Bone marrow (tissue), 2 donors: ENCODE measurements at regions not wholly inside any gene's neighbourhood (a gene's known extent, or its start where the extent isn't known, plus 50 kb on each side); places are given as distances from the start of the nearest gene placed in this dataset.

Source experiments
- DNase-seq, 2 donors: peaks; one replicate each; lab custom pipeline; 2025; lab: John Stamatoyannopoulos, UW

- no peak for DNase-seq
Measured at GRCh38 chr2:150705357-150705756, 217.9 kb upstream of the RND3 start.

- no peak for DNase-seq
Measured at GRCh38 chr2:150702791-150703190, 215.3 kb upstream of the RND3 start.

- DNase-seq, result no peak
Measured at GRCh38 chr2:150700666-150701580, 213.5 kb upstream of the RND3 start.

GRCh38 chr2:150699218-150699617 lies 211.8 kb upstream of the RND3 start:
- no peak for DNase-seq

- DNase-seq, result no peak
Measured at GRCh38 chr2:150698016-150698661, 210.7 kb upstream of the RND3 start.

- no peak for DNase-seq
Measured at GRCh38 chr2:150697596-150697995, 210.1 kb upstream of the RND3 start.

- no peak for DNase-seq
Measured at GRCh38 chr2:150695451-150696135, 208.1 kb upstream of the RND3 start.

- no peak for DNase-seq
Measured at GRCh38 chr2:150693556-150693955, 206.1 kb upstream of the RND3 start.

GRCh38 chr2:150690870-150691269 lies 203.4 kb upstream of the RND3 start:
- no peak for DNase-seq

- DNase-seq, result no peak
Measured at GRCh38 chr2:150690261-150690660, 202.8 kb upstream of the RND3 start.

- no peak for DNase-seq
Measured at GRCh38 chr2:150689590-150689989, 202.1 kb upstream of the RND3 start.

GRCh38 chr2:150688016-150688415 lies 200.5 kb upstream of the RND3 start:
- DNase-seq, result no peak

- no peak for DNase-seq
Measured at GRCh38 chr2:150686391-150686790, 198.9 kb upstream of the RND3 start.

GRCh38 chr2:150681120-150681804 lies 193.8 kb upstream of the RND3 start:
- DNase-seq, result no peak

- DNase-seq, result no peak
Measured at GRCh38 chr2:150679456-150680120, 192.1 kb upstream of the RND3 start.

- DNase-seq, result no peak
Measured at GRCh38 chr2:150677551-150677950, 190.1 kb upstream of the RND3 start.

- no peak for DNase-seq
Measured at GRCh38 chr2:150676747-150677383, 189.4 kb upstream of the RND3 start.

- no peak for DNase-seq
Measured at GRCh38 chr2:150675807-150676206, 188.3 kb upstream of the RND3 start.

- DNase-seq, result no peak
Measured at GRCh38 chr2:150674283-150674682, 186.8 kb upstream of the RND3 start.

GRCh38 chr2:150672311-150672710 lies 184.8 kb upstream of the RND3 start:
- DNase-seq, result no peak

- no peak for DNase-seq
Measured at GRCh38 chr2:150669492-150669891, 182.0 kb upstream of the RND3 start.
